ENCODE measurements at regions not wholly inside any gene's neighbourhood (a gene's known extent, or its start where the extent isn't known, plus 50 kb on each side); places are given as distances from the start of the nearest gene placed in this dataset.
"Not testable (repeated sequence)": the region's sequence is repeated elsewhere in the genome, so short reads cannot be mapped to it uniquely, and the experiment has no call there.

DNA sequence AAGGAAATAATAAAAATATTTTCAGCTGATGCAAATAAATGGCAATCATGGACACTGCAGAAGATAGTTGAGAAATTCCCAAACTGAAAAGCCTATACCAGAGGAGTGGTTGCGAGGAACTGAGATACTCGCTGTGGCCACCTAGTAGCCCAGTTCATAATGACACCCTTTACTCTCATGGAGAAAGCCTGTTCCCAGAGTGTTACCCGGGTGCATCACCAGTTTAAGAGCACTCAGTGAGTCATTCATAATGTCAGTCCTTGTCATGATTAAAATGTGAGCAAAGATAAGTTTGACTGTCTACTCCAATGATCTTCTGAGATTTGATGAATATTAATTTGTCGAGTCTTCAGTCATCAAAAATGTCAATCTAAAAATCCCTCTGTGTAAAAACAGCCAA, 138.4 kb upstream of the LRRC3B start:
- no peaks in the 10 kb centered on the region for H3K27me3 ChIP-seq (ENCODE audit: control insufficient read depth in 1 of 2, insufficient read depth in 2 of 2, low read length in 2 of 2)
- H3K9me3 ChIP-seq (ENCODE audit: control insufficient read depth in 2 of 2, insufficient read depth in 1 of 2, low read depth in 1 of 2, low read length in 1 of 2): no peaks in the 10 kb centered on the region
- H3K27ac ChIP-seq (ENCODE audit: low read depth in 2 of 2, low read length in 1 of 2): no peak overlapping the region
- H3K4me3 ChIP-seq (ENCODE audit: low read depth in 1 of 2, low read length in 2 of 2): no peak overlapping the region
- no peaks in the 10 kb centered on the region for H3K36me3 ChIP-seq (ENCODE audit: control insufficient read depth in 2 of 2, insufficient read depth in 2 of 2, low read length in 1 of 2)
- H3K4me1 ChIP-seq (ENCODE audit: control insufficient read depth in 2 of 2, insufficient read depth in 2 of 2, low read length in 1 of 2): no peaks in the 10 kb centered on the region
- WGBS, 2 donors: 82% methylated on average over 4 of the region's 4 CpGs

DNA sequence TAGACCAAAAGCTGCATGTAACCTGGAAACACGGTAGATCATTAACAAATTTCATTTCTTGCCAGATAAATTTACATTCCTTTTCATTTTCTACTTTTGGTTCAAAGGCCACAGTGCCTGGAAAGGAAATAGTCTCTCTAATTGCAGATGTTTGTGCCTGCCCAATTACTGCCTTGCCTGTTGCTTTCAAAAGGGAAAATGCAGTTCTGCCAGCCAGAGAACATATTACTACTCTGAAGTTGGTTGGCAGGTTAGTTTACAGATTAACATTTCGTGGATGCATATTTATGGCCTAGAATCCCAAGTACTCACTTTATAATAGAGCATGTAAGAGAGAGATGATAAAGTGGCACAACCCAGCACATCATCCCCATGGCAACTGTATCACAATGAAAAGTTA, 124.3 kb upstream of the LRRC3B start:
- H3K4me1 ChIP-seq (ENCODE audit: control insufficient read depth in 2 of 2, insufficient read depth in 2 of 2, low read length in 1 of 2): no peaks in the 10 kb centered on the region
- no peaks in the 10 kb centered on the region for H3K36me3 ChIP-seq (ENCODE audit: control insufficient read depth in 2 of 2, insufficient read depth in 2 of 2, low read length in 1 of 2)
- WGBS, 2 donors: 43% methylated on average over 2 of the region's 2 CpGs

DNA sequence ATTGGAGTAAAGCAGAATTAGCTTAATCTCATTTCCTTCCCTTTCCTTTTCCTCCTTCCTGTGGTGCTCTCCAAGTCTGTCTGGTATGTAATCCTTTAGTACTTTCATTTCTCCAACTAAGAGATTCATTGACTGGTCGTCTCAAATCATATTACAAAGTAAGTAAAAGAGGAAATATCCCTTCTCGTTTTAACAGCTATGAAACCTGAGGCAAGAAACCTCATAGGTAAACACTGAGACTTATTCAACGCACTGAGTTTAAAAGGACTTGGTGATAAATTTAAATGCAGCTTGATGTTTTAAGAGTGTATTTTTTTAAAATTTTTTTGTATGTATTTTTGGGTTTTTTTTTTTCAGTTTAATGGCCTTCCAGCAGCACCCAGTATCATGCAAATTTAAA, 117.2 kb upstream of the LRRC3B start:
- WGBS, 2 donors: 36 to 39% methylated on average over 3 of the region's 3 CpGs
- Histone ChIP-seq H3K4me3 (ENCODE audit: low read depth in 1 of 2, low read length in 2 of 2) (no peak overlapping the region), H3K27me3 (ENCODE audit: control insufficient read depth in 1 of 2, insufficient read depth in 2 of 2, low read length in 2 of 2) (no peaks in the 10 kb centered on the region), H3K9me3 (ENCODE audit: control insufficient read depth in 2 of 2, insufficient read depth in 1 of 2, low read depth in 1 of 2, low read length in 1 of 2) (no peaks in the 10 kb centered on the region), H3K4me1 (ENCODE audit: control insufficient read depth in 2 of 2, insufficient read depth in 2 of 2, low read length in 1 of 2) (no peaks in the 10 kb centered on the region), H3K27ac (ENCODE audit: low read depth in 2 of 2, low read length in 1 of 2) (no peak overlapping the region), H3K36me3 (ENCODE audit: control insufficient read depth in 2 of 2, insufficient read depth in 2 of 2, low read length in 1 of 2) (no peaks in the 10 kb centered on the region)

More for the DNA sequence above, 124.3 kb upstream of the LRRC3B start:
- Histone ChIP-seq H3K27ac (ENCODE audit: low read depth in 2 of 2, low read length in 1 of 2) (no peak overlapping the region), H3K9me3 (ENCODE audit: control insufficient read depth in 2 of 2, insufficient read depth in 1 of 2, low read depth in 1 of 2, low read length in 1 of 2) (no peaks in the 10 kb centered on the region), H3K27me3 (ENCODE audit: control insufficient read depth in 1 of 2, insufficient read depth in 2 of 2, low read length in 2 of 2) (peaks cover 0 to 2% of the 10 kb centered on the region in 2 donors), H3K4me3 (ENCODE audit: low read depth in 1 of 2, low read length in 2 of 2) (no peak overlapping the region)

DNA sequence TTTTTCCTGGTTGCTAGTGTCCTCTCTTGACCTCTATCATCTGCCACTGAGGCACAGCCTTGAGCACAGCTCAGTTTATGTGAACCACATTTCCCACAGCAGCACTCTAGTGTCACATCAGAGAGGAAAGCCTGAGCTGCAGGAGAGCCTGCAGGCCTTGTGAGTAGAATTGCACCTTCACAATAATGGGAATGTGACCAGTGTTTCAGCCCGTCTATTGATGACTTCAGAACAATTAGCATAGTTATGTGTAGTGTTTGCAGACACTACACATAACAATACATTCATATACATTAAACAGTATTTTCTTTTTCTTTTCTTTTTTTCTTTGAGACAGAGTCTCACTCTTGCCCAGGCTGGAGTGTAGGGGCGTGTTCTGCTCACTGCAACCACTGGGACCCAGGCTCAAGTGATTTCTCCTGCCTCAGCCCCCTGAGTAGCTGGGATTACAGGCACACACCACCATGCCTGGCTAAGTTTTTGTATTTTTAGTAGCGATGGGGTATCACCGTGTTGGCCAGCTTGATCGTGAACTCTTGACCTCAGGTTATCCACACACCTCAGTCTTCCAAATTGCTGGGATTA, 108.0 kb upstream of the LRRC3B start:
- not testable (repeated sequence) for H3K27me3 ChIP-seq (ENCODE audit: control insufficient read depth in 1 of 2, insufficient read depth in 2 of 2, low read length in 2 of 2); H3K9me3 ChIP-seq (ENCODE audit: control insufficient read depth in 2 of 2, insufficient read depth in 1 of 2, low read depth in 1 of 2, low read length in 1 of 2); H3K36me3 ChIP-seq (ENCODE audit: control insufficient read depth in 2 of 2, insufficient read depth in 2 of 2, low read length in 1 of 2); H3K4me3 ChIP-seq (ENCODE audit: low read depth in 1 of 2, low read length in 2 of 2); H3K4me1 ChIP-seq (ENCODE audit: control insufficient read depth in 2 of 2, insufficient read depth in 2 of 2, low read length in 1 of 2); H3K27ac ChIP-seq (ENCODE audit: low read depth in 2 of 2, low read length in 1 of 2)
- 84 to 89% methylated on average over 5 of the region's 5 CpGs for WGBS, 2 donors

DNA sequence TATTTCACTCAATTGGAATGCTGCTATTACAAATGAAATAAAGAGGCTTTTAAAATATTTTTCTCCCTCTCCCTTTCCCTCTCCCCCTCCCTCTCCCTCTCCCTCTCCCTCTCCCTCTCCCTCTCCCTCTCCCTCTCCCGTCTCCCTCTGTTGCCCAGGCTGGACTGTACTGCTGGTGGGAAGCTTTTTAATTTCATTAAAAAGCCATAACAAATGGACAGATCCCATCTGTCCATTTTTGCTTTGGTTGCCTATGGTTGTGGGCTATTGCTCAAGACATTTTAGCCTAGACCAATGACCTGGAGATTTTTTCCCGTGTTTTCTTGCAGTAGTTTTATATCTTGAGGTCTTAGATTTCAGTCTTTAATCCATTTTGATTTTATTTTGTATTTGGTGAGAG, 107.2 kb upstream of the LRRC3B start:
- H3K27me3 ChIP-seq (ENCODE audit: control insufficient read depth in 1 of 2, insufficient read depth in 2 of 2, low read length in 2 of 2): no peaks in the 10 kb centered on the region
- no peaks in the 10 kb centered on the region for H3K36me3 ChIP-seq (ENCODE audit: control insufficient read depth in 2 of 2, insufficient read depth in 2 of 2, low read length in 1 of 2)
- H3K4me1 ChIP-seq (ENCODE audit: control insufficient read depth in 2 of 2, insufficient read depth in 2 of 2, low read length in 1 of 2): no peaks in the 10 kb centered on the region
- 43% methylated on average over 2 of the region's 2 CpGs for WGBS, 2 donors
- no peak overlapping the region for H3K4me3 ChIP-seq (ENCODE audit: low read depth in 1 of 2, low read length in 2 of 2)
- H3K27ac ChIP-seq (ENCODE audit: low read depth in 2 of 2, low read length in 1 of 2): no peak overlapping the region
- H3K9me3 ChIP-seq (ENCODE audit: control insufficient read depth in 2 of 2, insufficient read depth in 1 of 2, low read depth in 1 of 2, low read length in 1 of 2): no peaks in the 10 kb centered on the region

DNA sequence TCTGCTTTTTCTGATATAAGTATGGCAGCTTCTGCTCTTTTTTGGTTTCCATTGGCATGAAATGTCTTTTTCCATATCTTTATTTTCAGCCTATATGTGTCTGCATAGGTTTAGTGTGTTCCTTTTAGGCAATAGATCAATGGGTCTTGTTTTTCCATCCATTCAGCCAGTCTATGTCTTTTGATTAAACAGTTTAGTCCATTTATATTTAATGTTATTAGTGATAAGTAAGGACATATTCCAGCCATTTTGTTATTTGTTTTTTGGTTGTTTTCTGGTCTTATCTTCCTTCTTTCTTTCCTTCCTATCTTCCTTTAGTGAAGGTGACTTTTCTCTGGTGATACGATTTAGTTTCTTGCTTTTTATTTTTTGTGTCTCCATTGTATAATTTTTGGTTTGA, 101.3 kb upstream of the LRRC3B start:
- Histone ChIP-seq H3K27me3 (ENCODE audit: control insufficient read depth in 1 of 2, insufficient read depth in 2 of 2, low read length in 2 of 2) (no peaks in the 10 kb centered on the region), H3K4me1 (ENCODE audit: control insufficient read depth in 2 of 2, insufficient read depth in 2 of 2, low read length in 1 of 2) (no peaks in the 10 kb centered on the region), H3K9me3 (ENCODE audit: control insufficient read depth in 2 of 2, insufficient read depth in 1 of 2, low read depth in 1 of 2, low read length in 1 of 2) (no peaks in the 10 kb centered on the region), H3K36me3 (ENCODE audit: control insufficient read depth in 2 of 2, insufficient read depth in 2 of 2, low read length in 1 of 2) (no peaks in the 10 kb centered on the region), H3K4me3 (ENCODE audit: low read depth in 1 of 2, low read length in 2 of 2) (no peak overlapping the region), H3K27ac (ENCODE audit: low read depth in 2 of 2, low read length in 1 of 2) (no peak overlapping the region)
- WGBS, 2 donors: 93 to 100% methylated on average over 1 of the region's 1 CpG

DNA sequence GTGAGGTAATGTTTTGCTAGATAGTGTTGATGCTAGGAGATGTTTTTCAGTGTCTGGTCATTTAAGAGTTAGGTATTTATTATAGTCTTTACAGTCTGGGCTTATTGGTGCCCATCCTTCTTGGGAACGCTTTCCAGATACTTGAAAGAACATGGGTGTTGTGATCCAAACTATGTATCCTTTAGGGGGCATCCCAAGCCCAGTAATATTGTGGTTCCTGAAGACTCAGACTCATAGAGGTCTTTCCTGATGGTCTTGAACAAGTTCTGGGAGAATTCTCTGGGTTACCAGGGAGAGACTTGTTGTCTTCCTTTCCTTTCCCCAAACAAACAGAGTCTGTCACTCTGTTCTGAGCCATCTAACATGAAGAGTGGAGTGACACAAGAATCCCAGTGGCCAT, 99.7 kb upstream of the LRRC3B start:
- Histone ChIP-seq H3K4me3 (ENCODE audit: low read depth in 1 of 2, low read length in 2 of 2) (no peak overlapping the region), H3K4me1 (ENCODE audit: control insufficient read depth in 2 of 2, insufficient read depth in 2 of 2, low read length in 1 of 2) (no peaks in the 10 kb centered on the region), H3K27me3 (ENCODE audit: control insufficient read depth in 1 of 2, insufficient read depth in 2 of 2, low read length in 2 of 2) (no peaks in the 10 kb centered on the region), H3K36me3 (ENCODE audit: control insufficient read depth in 2 of 2, insufficient read depth in 2 of 2, low read length in 1 of 2) (no peaks in the 10 kb centered on the region), H3K9me3 (ENCODE audit: control insufficient read depth in 2 of 2, insufficient read depth in 1 of 2, low read depth in 1 of 2, low read length in 1 of 2) (no peaks in the 10 kb centered on the region), H3K27ac (ENCODE audit: low read depth in 2 of 2, low read length in 1 of 2) (no peak overlapping the region)
- WGBS, 2 donors: 86 to 90% methylated on average over 1 of the region's 1 CpG

DNA sequence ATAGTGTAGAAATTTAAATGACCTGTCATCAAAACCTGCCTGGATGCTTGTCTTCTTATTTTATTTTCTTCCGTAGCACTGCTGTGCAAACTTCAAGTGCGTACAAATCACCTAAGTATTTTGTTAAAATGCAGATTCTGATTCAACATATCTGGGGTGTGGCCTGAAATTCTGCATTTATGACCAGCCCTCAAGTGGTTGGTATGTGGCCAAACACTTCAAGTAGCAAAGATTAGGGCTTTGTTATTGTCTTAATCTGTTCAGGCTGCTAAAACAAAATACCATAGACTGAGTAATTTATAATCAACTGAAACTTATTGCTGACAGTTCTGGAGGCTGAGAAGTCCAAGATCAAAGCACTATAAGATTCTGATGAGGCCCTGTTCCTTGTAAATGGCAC, 97.6 kb upstream of the LRRC3B start:
- Histone ChIP-seq H3K36me3 (ENCODE audit: control insufficient read depth in 2 of 2, insufficient read depth in 2 of 2, low read length in 1 of 2) (no peaks in the 10 kb centered on the region), H3K9me3 (ENCODE audit: control insufficient read depth in 2 of 2, insufficient read depth in 1 of 2, low read depth in 1 of 2, low read length in 1 of 2) (no peaks in the 10 kb centered on the region), H3K27ac (ENCODE audit: low read depth in 2 of 2, low read length in 1 of 2) (no peak overlapping the region), H3K4me1 (ENCODE audit: control insufficient read depth in 2 of 2, insufficient read depth in 2 of 2, low read length in 1 of 2) (no peaks in the 10 kb centered on the region), H3K4me3 (ENCODE audit: low read depth in 1 of 2, low read length in 2 of 2) (no peak overlapping the region), H3K27me3 (ENCODE audit: control insufficient read depth in 1 of 2, insufficient read depth in 2 of 2, low read length in 2 of 2) (no peaks in the 10 kb centered on the region)
- WGBS, 2 donors: 88% methylated on average over 2 of the region's 2 CpGs

DNA sequence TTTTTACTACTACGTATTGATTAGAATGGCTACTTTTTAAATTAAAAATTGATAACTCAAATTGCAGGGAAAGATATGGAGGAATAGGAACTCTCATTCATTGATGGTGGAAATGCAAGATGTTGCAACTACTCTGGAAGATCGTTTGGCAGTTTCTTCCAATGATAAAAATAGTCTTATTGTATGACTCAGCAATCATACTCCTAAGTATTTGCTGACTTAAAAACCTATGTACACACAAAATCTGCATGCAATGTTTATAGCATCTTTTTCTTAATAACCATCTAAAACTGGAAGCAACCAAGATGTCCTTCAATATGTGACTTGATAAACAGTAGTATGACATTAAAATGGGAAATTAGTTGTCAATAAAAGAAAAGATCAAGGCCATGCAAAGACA, 87.4 kb upstream of the LRRC3B start:
- 33 to 42% methylated on average over 2 of the region's 2 CpGs for WGBS, 2 donors

DNA sequence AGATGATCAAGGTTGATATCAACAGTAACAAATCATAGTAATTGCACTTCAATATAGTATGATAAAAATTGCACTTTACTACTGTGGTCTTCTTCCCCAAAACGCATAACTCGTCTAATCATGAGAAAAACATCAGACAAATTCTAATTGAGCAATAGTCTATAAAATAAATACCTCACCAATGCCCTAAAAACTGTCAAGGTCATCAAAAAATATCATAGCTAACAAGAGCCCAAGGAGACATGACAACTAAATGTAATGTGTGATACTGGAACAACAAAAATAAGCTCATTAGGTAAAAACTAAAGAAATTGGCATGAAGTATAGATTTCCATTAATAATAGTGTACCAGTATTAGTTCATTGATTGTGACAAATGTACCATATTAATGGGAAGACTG, 85.6 kb upstream of the LRRC3B start:
- no peak overlapping the region for H3K27ac ChIP-seq (ENCODE audit: low read depth in 2 of 2, low read length in 1 of 2)
- WGBS, 2 donors: 83 to 90% methylated on average over 2 of the region's 2 CpGs
- no peaks in the 10 kb centered on the region for H3K4me1 ChIP-seq (ENCODE audit: control insufficient read depth in 2 of 2, insufficient read depth in 2 of 2, low read length in 1 of 2)
- H3K4me3 ChIP-seq (ENCODE audit: low read depth in 1 of 2, low read length in 2 of 2): no peak overlapping the region
- H3K27me3 ChIP-seq (ENCODE audit: control insufficient read depth in 1 of 2, insufficient read depth in 2 of 2, low read length in 2 of 2): no peaks in the 10 kb centered on the region
- no peaks in the 10 kb centered on the region for H3K36me3 ChIP-seq (ENCODE audit: control insufficient read depth in 2 of 2, insufficient read depth in 2 of 2, low read length in 1 of 2)
- no peaks in the 10 kb centered on the region for H3K9me3 ChIP-seq (ENCODE audit: control insufficient read depth in 2 of 2, insufficient read depth in 1 of 2, low read depth in 1 of 2, low read length in 1 of 2)

More for the DNA sequence above, 87.4 kb upstream of the LRRC3B start:
- Histone ChIP-seq H3K4me1 (ENCODE audit: control insufficient read depth in 2 of 2, insufficient read depth in 2 of 2, low read length in 1 of 2) (no peaks in the 10 kb centered on the region), H3K36me3 (ENCODE audit: control insufficient read depth in 2 of 2, insufficient read depth in 2 of 2, low read length in 1 of 2) (no peaks in the 10 kb centered on the region), H3K9me3 (ENCODE audit: control insufficient read depth in 2 of 2, insufficient read depth in 1 of 2, low read depth in 1 of 2, low read length in 1 of 2) (no peaks in the 10 kb centered on the region), H3K4me3 (ENCODE audit: low read depth in 1 of 2, low read length in 2 of 2) (no peak overlapping the region), H3K27ac (ENCODE audit: low read depth in 2 of 2, low read length in 1 of 2) (no peak overlapping the region), H3K27me3 (ENCODE audit: control insufficient read depth in 1 of 2, insufficient read depth in 2 of 2, low read length in 2 of 2) (no peaks in the 10 kb centered on the region)
